ENCODE measurements at regions not wholly inside any gene's neighbourhood (a gene's known extent, or its start where the extent isn't known, plus 50 kb on each side); places are given as distances from the start of the nearest gene placed in this dataset.

DNA sequence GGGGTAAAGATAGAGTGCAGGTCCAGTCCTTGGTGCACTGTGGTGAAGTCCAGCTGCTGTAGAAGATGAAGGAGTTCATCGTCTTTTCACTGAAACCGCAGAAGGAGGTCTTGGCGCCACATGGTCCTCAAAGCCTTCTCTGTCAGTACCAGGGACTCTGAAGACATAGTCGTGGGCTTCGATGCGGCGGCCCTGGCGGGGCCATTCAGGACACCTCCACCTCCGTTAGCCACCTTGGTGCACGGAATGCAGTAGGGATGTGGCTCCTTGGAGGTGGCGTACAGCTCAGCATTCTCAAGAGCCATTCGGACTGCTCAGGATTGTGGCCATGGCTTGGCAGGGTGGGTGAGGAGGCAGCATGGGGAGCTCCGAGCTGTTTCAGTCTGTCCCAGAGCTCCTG, 418.8 kb downstream of the SUCLG1 start:
- TF ChIP-seq, protein P1, sequence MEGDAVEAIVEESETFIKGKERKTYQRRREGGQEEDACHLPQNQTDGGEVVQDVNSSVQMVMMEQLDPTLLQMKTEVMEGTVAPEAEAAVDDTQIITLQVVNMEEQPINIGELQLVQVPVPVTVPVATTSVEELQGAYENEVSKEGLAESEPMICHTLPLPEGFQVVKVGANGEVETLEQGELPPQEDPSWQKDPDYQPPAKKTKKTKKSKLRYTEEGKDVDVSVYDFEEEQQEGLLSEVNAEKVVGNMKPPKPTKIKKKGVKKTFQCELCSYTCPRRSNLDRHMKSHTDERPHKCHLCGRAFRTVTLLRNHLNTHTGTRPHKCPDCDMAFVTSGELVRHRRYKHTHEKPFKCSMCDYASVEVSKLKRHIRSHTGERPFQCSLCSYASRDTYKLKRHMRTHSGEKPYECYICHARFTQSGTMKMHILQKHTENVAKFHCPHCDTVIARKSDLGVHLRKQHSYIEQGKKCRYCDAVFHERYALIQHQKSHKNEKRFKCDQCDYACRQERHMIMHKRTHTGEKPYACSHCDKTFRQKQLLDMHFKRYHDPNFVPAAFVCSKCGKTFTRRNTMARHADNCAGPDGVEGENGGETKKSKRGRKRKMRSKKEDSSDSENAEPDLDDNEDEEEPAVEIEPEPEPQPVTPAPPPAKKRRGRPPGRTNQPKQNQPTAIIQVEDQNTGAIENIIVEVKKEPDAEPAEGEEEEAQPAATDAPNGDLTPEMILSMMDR (IDR thresholded peaks at IDR 0.05): no peak
- TF ChIP-seq POLR2AphosphoS5 (IDR thresholded peaks at IDR 0.05; ENCODE audit: low read depth, low read length): no peak
- TF ChIP-seq, protein P2, sequence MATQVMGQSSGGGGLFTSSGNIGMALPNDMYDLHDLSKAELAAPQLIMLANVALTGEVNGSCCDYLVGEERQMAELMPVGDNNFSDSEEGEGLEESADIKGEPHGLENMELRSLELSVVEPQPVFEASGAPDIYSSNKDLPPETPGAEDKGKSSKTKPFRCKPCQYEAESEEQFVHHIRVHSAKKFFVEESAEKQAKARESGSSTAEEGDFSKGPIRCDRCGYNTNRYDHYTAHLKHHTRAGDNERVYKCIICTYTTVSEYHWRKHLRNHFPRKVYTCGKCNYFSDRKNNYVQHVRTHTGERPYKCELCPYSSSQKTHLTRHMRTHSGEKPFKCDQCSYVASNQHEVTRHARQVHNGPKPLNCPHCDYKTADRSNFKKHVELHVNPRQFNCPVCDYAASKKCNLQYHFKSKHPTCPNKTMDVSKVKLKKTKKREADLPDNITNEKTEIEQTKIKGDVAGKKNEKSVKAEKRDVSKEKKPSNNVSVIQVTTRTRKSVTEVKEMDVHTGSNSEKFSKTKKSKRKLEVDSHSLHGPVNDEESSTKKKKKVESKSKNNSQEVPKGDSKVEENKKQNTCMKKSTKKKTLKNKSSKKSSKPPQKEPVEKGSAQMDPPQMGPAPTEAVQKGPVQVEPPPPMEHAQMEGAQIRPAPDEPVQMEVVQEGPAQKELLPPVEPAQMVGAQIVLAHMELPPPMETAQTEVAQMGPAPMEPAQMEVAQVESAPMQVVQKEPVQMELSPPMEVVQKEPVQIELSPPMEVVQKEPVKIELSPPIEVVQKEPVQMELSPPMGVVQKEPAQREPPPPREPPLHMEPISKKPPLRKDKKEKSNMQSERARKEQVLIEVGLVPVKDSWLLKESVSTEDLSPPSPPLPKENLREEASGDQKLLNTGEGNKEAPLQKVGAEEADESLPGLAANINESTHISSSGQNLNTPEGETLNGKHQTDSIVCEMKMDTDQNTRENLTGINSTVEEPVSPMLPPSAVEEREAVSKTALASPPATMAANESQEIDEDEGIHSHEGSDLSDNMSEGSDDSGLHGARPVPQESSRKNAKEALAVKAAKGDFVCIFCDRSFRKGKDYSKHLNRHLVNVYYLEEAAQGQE (IDR thresholded peaks at IDR 0.05; ENCODE audit: insufficient read depth in 1 of 2, low read depth in 2 of 2, low read length in 1 of 2): no peak
- TF ChIP-seq TCF7L2 (IDR thresholded peaks at IDR 0.05; ENCODE audit: low read depth, low read length): no peak
- TF ChIP-seq SIN3A (IDR thresholded peaks at IDR 0.05; ENCODE audit: borderline replicate concordance, insufficient read depth, low read depth, low read length): no peak

Measured in Panc1 (cell line).